C4-2B (cell line): ENCODE measurements at regions not wholly inside any gene's neighbourhood (a gene's known extent, or its start where the extent isn't known, plus 50 kb on each side); places are given as distances from the start of the nearest gene placed in this dataset.

Experiments
- H3K27ac ChIP-seq: fragments of 450-650 bp; 2 replicates; pipeline ENCODE4 v1.5.1; 2017
- ZFX ChIP-seq: fragments of 450-650 bp; IDR thresholded peaks from 2 replicates; pipeline ENCODE4 v1.6.1; 2017
- TF ChIP-seq, protein P1 (sequence below): fragments of 450-650 bp; conservative IDR thresholded peaks from 2 replicates; pipeline ENCODE4 v1.5.1; 2017; ENCODE audit warnings: mild to moderate bottlenecking

- TF ChIP-seq, protein P1, sequence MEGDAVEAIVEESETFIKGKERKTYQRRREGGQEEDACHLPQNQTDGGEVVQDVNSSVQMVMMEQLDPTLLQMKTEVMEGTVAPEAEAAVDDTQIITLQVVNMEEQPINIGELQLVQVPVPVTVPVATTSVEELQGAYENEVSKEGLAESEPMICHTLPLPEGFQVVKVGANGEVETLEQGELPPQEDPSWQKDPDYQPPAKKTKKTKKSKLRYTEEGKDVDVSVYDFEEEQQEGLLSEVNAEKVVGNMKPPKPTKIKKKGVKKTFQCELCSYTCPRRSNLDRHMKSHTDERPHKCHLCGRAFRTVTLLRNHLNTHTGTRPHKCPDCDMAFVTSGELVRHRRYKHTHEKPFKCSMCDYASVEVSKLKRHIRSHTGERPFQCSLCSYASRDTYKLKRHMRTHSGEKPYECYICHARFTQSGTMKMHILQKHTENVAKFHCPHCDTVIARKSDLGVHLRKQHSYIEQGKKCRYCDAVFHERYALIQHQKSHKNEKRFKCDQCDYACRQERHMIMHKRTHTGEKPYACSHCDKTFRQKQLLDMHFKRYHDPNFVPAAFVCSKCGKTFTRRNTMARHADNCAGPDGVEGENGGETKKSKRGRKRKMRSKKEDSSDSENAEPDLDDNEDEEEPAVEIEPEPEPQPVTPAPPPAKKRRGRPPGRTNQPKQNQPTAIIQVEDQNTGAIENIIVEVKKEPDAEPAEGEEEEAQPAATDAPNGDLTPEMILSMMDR, result no peak
- TF ChIP-seq ZFX, result no peak
- H3K27ac ChIP-seq, result no peak overlapping the region
Measured at GRCh38 chr3:194083637-194084224, 52.2 kb upstream of the HES1 start.

- no peak overlapping the region for H3K27ac ChIP-seq
- TF ChIP-seq, protein P1, result no peak
- no peak for TF ChIP-seq ZFX
Measured at GRCh38 chr3:194084284-194084683, 51.7 kb upstream of the HES1 start.
